H1 (cell line): ENCODE measurements at regions not wholly inside any gene's neighbourhood (a gene's known extent, or its start where the extent isn't known, plus 50 kb on each side); places are given as distances from the start of the nearest gene placed in this dataset.

Experiments
- ASH2L ChIP-seq: fragments of 200-600, 300-600 bp; sonication (generic); IDR thresholded peaks from one replicate; pipeline ENCODE4 v1.7.1; 2017; ENCODE audit warnings: low read length
- CTCF ChIP-seq, 3 experiments: IDR thresholded peaks; 1 replicate in 2 of 3; 2 replicates in 1 of 3; pipeline versions ENCODE4 v1.5.1 to v1.6.1; 2011; ENCODE audit warnings: low read length in 3 of 3, mild to moderate bottlenecking in 3 of 3, inconsistent platforms in 2 of 3, low read depth in 1 of 3, moderate library complexity in 1 of 3; ENCODE audit not compliant: insufficient read depth in 1 of 3; ENCODE audit errors: control extremely low read depth in 1 of 3
- GTF2F1 ChIP-seq: IDR thresholded peaks from 2 replicates; pipeline ENCODE4 v1.6.1; 2012; ENCODE audit warnings: low read depth, low read length, improper control_type of control experiment, borderline replicate concordance
- TEAD4 ChIP-seq: IDR thresholded peaks from 2 replicates; pipeline ENCODE4 v1.6.1; 2012; ENCODE audit warnings: low read depth, low read length, inconsistent platforms, mixed read lengths

- TF ChIP-seq CTCF (IDR thresholded peaks at IDR 0.05; ENCODE audit: control extremely low read depth in 1 of 3, insufficient read depth in 1 of 3, low read depth in 1 of 3, low read length in 3 of 3), result no peak
- no peak for TF ChIP-seq ASH2L
- TF ChIP-seq GTF2F1, result no peak
- no peak for TF ChIP-seq TEAD4
Observed at GRCh38 chr1:69373520-69373919, 194.2 kb upstream of the LRRC7 start.
